OCI-LY7 (cell line): ENCODE measurements at regions not wholly inside any gene's neighbourhood (a gene's known extent, or its start where the extent isn't known, plus 50 kb on each side); places are given as distances from the start of the nearest gene placed in this dataset.

ENCODE experiments used
- BruUV-seq: library from RNA; stranded (reverse); fragments of 400-500 nt; replicated peaks from 2 replicates; lab custom pipeline; 2021; lab: Mats Ljungman, UMichigan
- CTCF ChIA-PET: fragments of 300-600 bp; sonication (Branson Sonifier 250); formaldehyde crosslinking; loops from one replicate; lab custom pipeline; 2022; ENCODE audit warnings: antibody characterized with exemption; ENCODE audit not compliant: unreplicated experiment; lab: Charles Lee
- POLR2A ChIA-PET: fragments of 300-600 bp; sonication (Branson Sonifier 250); formaldehyde crosslinking; loops from one replicate; lab custom pipeline; 2022; ENCODE audit warnings: antibody characterized with exemption; lab: Charles Lee
- DNase-seq: peaks from one replicate; pipeline ENCODE4 v3.0.0-alpha.2; 2015; ENCODE audit warnings: low spot score
- H2AFZ ChIP-seq: fragments of 200-600 bp; sonication (generic), shearing (Covaris generic); 2 replicates; pipeline ENCODE4 v1.6.1; 2014; ENCODE audit warnings: mild to moderate bottlenecking, antibody characterized with exemption, low read length, moderate library complexity
- H3K27ac ChIP-seq: fragments of 200-600 bp; sonication (generic); 2 replicates; pipeline ENCODE4 v1.5.1; 2014; ENCODE audit warnings: mixed run types, low read depth, mild to moderate bottlenecking, moderate library complexity, low read length, inconsistent platforms; ENCODE audit not compliant: poor library complexity, severe bottlenecking
- H3K36me3 ChIP-seq: fragments of 200-600 bp; sonication (generic); 2 replicates; pipeline ENCODE4 v1.6.1; 2014; ENCODE audit warnings: mild to moderate bottlenecking, antibody characterized with exemption, low read length, moderate library complexity, mixed read lengths; ENCODE audit not compliant: insufficient read depth
- H3K4me1 ChIP-seq: fragments of 200-600 bp; sonication (generic); 2 replicates; pipeline ENCODE4 v1.5.1; 2014; ENCODE audit warnings: mild to moderate bottlenecking, low read length; ENCODE audit not compliant: insufficient read depth, poor library complexity, severe bottlenecking
- H3K4me2 ChIP-seq: fragments of 200-600 bp; sonication (generic); 2 replicates; pipeline ENCODE4 v1.6.1; 2014; ENCODE audit warnings: mild to moderate bottlenecking, low read length
- H3K4me3 ChIP-seq: fragments of 200-600 bp; sonication (generic); 2 replicates; pipeline ENCODE4 v1.5.1; 2014; ENCODE audit warnings: mild to moderate bottlenecking, low read depth, low read length; ENCODE audit not compliant: poor library complexity, severe bottlenecking
- H3K79me2 ChIP-seq: fragments of 200-600 bp; sonication (generic); 2 replicates; pipeline ENCODE4 v1.6.1; 2016; ENCODE audit warnings: low read depth, mild to moderate bottlenecking, low read length, moderate library complexity, mixed read lengths; ENCODE audit not compliant: insufficient read depth
- H3K9me2 ChIP-seq: fragments of 200-600 bp; sonication (generic); 2 replicates; pipeline ENCODE4 v1.6.1; 2016; ENCODE audit warnings: mild to moderate bottlenecking, low read length, mixed read lengths; ENCODE audit not compliant: insufficient read depth
- H3K9me3 ChIP-seq: fragments of 200-600 bp; sonication (generic); 2 replicates; pipeline ENCODE4 v1.6.1; 2014; ENCODE audit warnings: mild to moderate bottlenecking, mixed run types, low read length, mixed read lengths
- H4K20me1 ChIP-seq: fragments of 200-600 bp; sonication (generic); 2 replicates; pipeline ENCODE4 v1.6.1; 2014; ENCODE audit warnings: mild to moderate bottlenecking, antibody characterized with exemption, low read length, moderate library complexity, mixed read lengths; ENCODE audit not compliant: insufficient read depth
- CTCF ChIP-seq: fragments of 200-600 bp; sonication (generic); conservative IDR thresholded peaks from 2 replicates; pipeline ENCODE4 v1.5.1; 2014; ENCODE audit warnings: mild to moderate bottlenecking, antibody characterized with exemption, low read length, moderate library complexity, mixed read lengths
- EZH2phosphoT487 ChIP-seq: fragments of 200-600 bp; sonication (generic); IDR thresholded peaks from 2 replicates; pipeline ENCODE4 v1.6.1; 2018; ENCODE audit warnings: low read depth, borderline replicate concordance, mild to moderate bottlenecking, mixed run types, antibody characterized with exemption, low read length, moderate library complexity, mixed read lengths
- intact Hi-C: fragments of 100-400 bp; cut with micrococcal nuclease; formaldehyde crosslinking; loops from one replicate; pipeline ENCODE4 v1.10.0; 2022; ENCODE audit not compliant: unreplicated experiment

- no peak for TF ChIP-seq EZH2phosphoT487
- TF ChIP-seq CTCF: no peak
- intact Hi-C loops: no loop called here
- no peaks in the 10 kb centered on the region for H3K4me1 ChIP-seq
- H2AFZ ChIP-seq: no peak overlapping the region
- POLR2A ChIA-PET: no interaction called here
- H3K27ac ChIP-seq: no peak overlapping the region
- H3K9me3 ChIP-seq: no peaks in the 10 kb centered on the region
- no peaks in the 10 kb centered on the region for H3K36me3 ChIP-seq
- no TSS peak for BruUV-seq
- no peak overlapping the region for H3K4me3 ChIP-seq
- no peaks in the 10 kb centered on the region for H4K20me1 ChIP-seq
- H3K4me2 ChIP-seq: no peak overlapping the region
- no peaks in the 10 kb centered on the region for H3K9me2 ChIP-seq
- CTCF ChIA-PET: no interaction called here
- H3K79me2 ChIP-seq: no peaks in the 10 kb centered on the region
- no peak for DNase-seq
Observed at GRCh38 chr9:100774326-100774725, 196.4 kb downstream of the CAVIN4 start.

- Histone ChIP-seq H3K9me2 (no peaks in the 10 kb centered on the region), H3K27ac (no peak overlapping the region), H4K20me1 (no peaks in the 10 kb centered on the region), H3K4me2 (no peak overlapping the region), H3K4me1 (no peaks in the 10 kb centered on the region), H3K36me3 (no peaks in the 10 kb centered on the region), H3K79me2 (no peaks in the 10 kb centered on the region), H2AFZ (no peak overlapping the region), H3K9me3 (no peaks in the 10 kb centered on the region), H3K4me3 (no peak overlapping the region)
- BruUV-seq: no TSS peak
- TF ChIP-seq CTCF (no peak), EZH2phosphoT487 (no peak)
- POLR2A ChIA-PET: no interaction called here
- intact Hi-C loops: no loop called here
- no peak for DNase-seq
- CTCF ChIA-PET: no interaction called here
Observed at GRCh38 chr9:100774962-100775361, 197.1 kb downstream of the CAVIN4 start.

- Histone ChIP-seq H3K9me3 (no peaks in the 10 kb centered on the region), H3K4me1 (no peaks in the 10 kb centered on the region), H3K79me2 (no peaks in the 10 kb centered on the region), H3K9me2 (no peaks in the 10 kb centered on the region), H2AFZ (no peak overlapping the region), H3K36me3 (no peaks in the 10 kb centered on the region), H3K27ac (no peak overlapping the region), H4K20me1 (no peaks in the 10 kb centered on the region), H3K4me2 (no peak overlapping the region), H3K4me3 (no peak overlapping the region)
- intact Hi-C loops: no loop called here
- DNase-seq: no peak
- no peak for TF ChIP-seq EZH2phosphoT487
- no TSS peak for BruUV-seq
- POLR2A ChIA-PET: no interaction called here
- CTCF ChIA-PET: no interaction called here
Observed at GRCh38 chr9:100775912-100776311, 198.0 kb downstream of the CAVIN4 start.
